HG02763 (cell line): ENCODE measurements at regions not wholly inside any gene's neighbourhood (a gene's known extent, or its start where the extent isn't known, plus 50 kb on each side); places are given as distances from the start of the nearest gene placed in this dataset.
"Not testable (repeated sequence)": the region's sequence is repeated elsewhere in the genome, so short reads cannot be mapped to it uniquely, and the experiment has no call there.

Experiments
- ATAC-seq: cut with Tn5 transposase; IDR thresholded peaks from one replicate; pipeline ENCODE4 v1.9.1; 2021; ENCODE audit warnings: mild to moderate bottlenecking, moderate library complexity; ENCODE audit not compliant: unreplicated experiment

GRCh38 chr3:18693588-18694329 lies 268.6 kb upstream of the SATB1 start:
- ATAC-seq, result not testable (repeated sequence)

GRCh38 chr3:18687286-18687685 lies 262.1 kb upstream of the SATB1 start:
- ATAC-seq, result no peak

- ATAC-seq, result no peak
These were observed 258.8 kb upstream of the SATB1 start for GRCh38 chr3:18683900-18684299.

GRCh38 chr3:18681818-18682345 lies 256.7 kb upstream of the SATB1 start:
- ATAC-seq, result no peak

- no peak for ATAC-seq
These were observed 255.6 kb upstream of the SATB1 start for GRCh38 chr3:18680758-18681157.

GRCh38 chr3:18679238-18679637 lies 254.1 kb upstream of the SATB1 start:
- no peak for ATAC-seq

- ATAC-seq, result no peak
These were observed 250.1 kb upstream of the SATB1 start for GRCh38 chr3:18675197-18675596.

GRCh38 chr3:18672561-18672960 lies 247.4 kb upstream of the SATB1 start:
- no peak for ATAC-seq

GRCh38 chr3:18670759-18671158 lies 245.6 kb upstream of the SATB1 start:
- ATAC-seq, result no peak

- ATAC-seq, result no peak
These were observed 244.2 kb upstream of the SATB1 start for GRCh38 chr3:18669374-18669773.

GRCh38 chr3:18667552-18667951 lies 242.4 kb upstream of the SATB1 start:
- ATAC-seq, result no peak

GRCh38 chr3:18666655-18667054 lies 241.5 kb upstream of the SATB1 start:
- ATAC-seq, result no peak

- ATAC-seq, result no peak
These were observed 234.9 kb upstream of the SATB1 start for GRCh38 chr3:18660059-18660458.

GRCh38 chr3:18657858-18658820 lies 233.0 kb upstream of the SATB1 start:
- no peak for ATAC-seq

GRCh38 chr3:18656866-18657265 lies 231.7 kb upstream of the SATB1 start:
- ATAC-seq, result no peak

- ATAC-seq, result no peak
These were observed 231.3 kb upstream of the SATB1 start for GRCh38 chr3:18656410-18656809.

- no peak for ATAC-seq
These were observed 230.7 kb upstream of the SATB1 start for GRCh38 chr3:18655827-18656226.

- no peak for ATAC-seq
These were observed 227.6 kb upstream of the SATB1 start for GRCh38 chr3:18652781-18653180.

GRCh38 chr3:18650731-18651130 lies 225.6 kb upstream of the SATB1 start:
- no peak for ATAC-seq

- peak; percentile 74 for ATAC-seq
These were observed 224.7 kb upstream of the SATB1 start for GRCh38 chr3:18649666-18650363.

GRCh38 chr3:18648868-18649462 lies 223.8 kb upstream of the SATB1 start:
- no peak for ATAC-seq
